GM19324 (cell line): ENCODE measurements at regions not wholly inside any gene's neighbourhood (a gene's known extent, or its start where the extent isn't known, plus 50 kb on each side); places are given as distances from the start of the nearest gene placed in this dataset.

ENCODE experiments used
- ATAC-seq: cut with Tn5 transposase; IDR thresholded peaks from one replicate; pipeline ENCODE4 v1.9.1; 2021; ENCODE audit warnings: mild to moderate bottlenecking, moderate library complexity; ENCODE audit not compliant: unreplicated experiment, low FRiP score

DNA sequence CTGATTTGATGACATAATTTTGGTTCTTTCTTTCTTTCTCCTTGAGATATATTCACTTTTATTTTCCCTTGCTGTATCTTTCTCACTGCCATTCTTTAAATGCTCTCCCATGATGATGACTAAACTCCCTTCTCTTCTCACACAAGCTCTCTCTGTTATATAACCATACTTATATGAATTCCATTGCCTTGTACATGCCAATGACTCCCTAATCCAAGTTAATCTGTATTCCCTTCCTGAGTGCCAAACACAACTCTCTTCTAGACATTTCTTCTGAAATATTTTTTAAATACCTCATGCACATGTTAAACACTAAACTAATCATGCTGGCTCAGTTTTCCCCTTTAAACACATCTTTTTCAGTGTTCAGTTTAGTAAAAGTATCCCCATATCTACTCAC, 62.2 kb upstream of the ST8SIA4 start:
- no peak for ATAC-seq
